ENCODE measurements at regions not wholly inside any gene's neighbourhood (a gene's known extent, or its start where the extent isn't known, plus 50 kb on each side); places are given as distances from the start of the nearest gene placed in this dataset.

GRCh38 chr11:26127336-26127735, 204.6 kb upstream of the ANO3 start:
- DNase-seq = no peak

GRCh38 chr11:26131406-26131805, 200.5 kb upstream of the ANO3 start:
- no peak for DNase-seq

DNA sequence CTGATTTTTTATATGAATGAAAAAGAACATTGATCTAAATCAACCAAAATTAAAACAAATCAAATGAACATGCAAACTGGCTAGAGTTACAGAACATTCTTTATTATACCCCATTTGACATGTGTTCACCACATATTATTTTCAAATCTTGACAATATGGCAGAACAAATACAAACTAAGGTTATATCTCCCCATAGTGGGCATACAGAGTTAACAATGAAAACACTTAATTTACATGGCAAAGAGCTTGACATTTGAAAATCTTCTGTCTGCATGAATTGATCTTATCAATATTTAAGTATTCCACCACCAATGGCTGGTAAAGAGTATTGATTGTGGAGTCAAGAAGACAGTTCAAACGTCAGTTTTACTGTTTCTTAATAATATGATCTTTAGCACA, 197.9 kb upstream of the ANO3 start:
- no peak for DNase-seq

GRCh38 chr11:26134481-26135355, 197.2 kb upstream of the ANO3 start:
- no peak for DNase-seq

- no peak for DNase-seq
These were observed 194.3 kb upstream of the ANO3 start for GRCh38 chr11:26137651-26138050.

DNA sequence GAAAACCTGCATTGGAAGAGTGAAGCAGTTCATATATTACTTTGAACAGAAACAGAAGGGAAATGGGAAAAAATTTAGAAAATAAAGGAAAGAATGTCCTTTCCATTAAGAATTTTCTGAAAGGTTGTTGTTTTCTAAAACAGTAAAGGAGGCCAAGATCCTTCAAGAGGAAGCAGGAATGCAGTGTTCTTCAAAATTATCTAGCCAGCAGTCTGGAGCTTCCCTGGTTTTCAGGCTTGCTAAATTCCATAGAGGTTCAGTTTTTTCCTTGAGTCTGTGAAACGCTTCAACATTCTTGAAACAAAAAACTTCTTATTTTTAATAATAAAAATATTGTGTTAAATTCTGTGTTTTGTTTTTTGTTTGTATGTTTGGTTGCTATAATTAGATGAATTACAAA, 189.0 kb upstream of the ANO3 start:
- DNase-seq = no peak

DNA sequence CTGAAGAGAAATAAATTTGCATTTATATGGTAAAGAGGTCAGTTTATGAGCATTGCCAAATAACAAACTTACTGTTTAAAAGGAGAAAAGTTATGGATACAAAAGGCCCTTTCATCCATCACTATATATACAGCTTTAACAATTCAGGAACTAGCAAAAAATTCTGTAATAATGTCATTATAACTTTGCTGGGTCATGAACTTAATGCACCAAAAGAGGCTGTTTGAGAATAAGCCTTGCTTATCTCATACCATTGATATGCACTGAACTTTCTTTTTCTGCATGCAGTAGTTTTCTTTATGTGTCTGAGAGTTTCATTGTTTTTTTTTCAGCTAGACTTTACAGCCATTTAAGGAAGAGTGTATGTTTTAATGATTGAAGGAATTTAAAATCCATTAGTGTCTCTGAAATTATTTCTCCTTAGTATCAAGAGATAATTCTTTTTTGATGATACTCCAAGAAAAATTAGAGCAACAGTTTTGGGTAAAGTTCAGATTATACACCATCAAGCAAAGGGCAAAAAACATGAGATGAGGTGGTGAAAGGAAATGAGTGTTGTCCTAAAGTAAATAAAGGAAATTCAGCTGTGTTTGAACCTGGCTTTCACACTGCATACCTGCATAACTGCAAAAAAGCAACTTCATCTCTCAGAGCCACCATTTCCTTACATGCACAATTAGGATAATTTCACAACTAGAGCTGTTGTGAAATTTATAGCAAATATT, 188.2 kb upstream of the ANO3 start:
- DNase-seq = no peak

- DNase-seq = no peak
These were observed 187.6 kb upstream of the ANO3 start for GRCh38 chr11:26144291-26144690.

DNA sequence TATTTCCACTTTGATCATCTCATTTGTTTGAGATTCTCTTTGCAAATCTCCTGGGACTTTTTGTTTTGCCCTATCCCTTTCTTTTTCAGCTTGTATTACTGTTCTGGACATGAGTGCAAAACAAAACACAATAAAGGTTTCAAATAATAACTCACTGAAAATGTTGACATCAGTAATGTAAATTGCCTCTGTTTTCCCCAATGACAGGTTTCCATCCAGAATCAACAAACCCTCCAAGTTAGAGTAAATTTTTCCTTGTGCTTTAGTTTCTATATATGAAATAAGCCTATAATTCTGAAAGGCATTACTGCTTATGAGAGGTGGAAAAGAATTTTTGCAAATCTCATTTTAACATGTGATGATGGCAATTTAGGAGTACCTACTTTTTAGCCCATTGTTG, 187.0 kb upstream of the ANO3 start:
- no peak for DNase-seq

DNA sequence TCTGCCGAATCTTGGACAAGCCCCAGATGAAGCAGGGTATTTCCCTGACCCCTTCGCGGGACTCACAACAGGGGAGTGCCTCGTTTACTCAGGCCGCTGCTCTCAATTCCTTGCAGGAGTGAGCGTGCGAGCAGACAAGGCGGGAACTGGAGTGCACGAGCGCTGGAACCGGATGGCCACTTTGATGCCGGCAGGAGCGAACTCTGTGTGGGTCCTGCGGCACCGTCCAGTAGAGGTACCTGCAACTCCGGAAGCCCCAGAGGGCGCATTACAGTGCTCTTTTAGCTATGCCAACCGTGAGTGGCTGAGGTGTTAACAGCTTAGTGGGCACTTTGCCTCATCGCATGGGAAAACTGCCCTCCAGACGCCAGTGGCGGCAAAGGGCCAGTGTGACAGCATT, 182.3 kb upstream of the ANO3 start:
- DNase-seq = no peak

- no peak for DNase-seq
These were observed 181.9 kb upstream of the ANO3 start for GRCh38 chr11:26150031-26150430.

- DNase-seq = no peak
These were observed 173.7 kb upstream of the ANO3 start for GRCh38 chr11:26158251-26158650.

GRCh38 chr11:26162291-26162690, 169.6 kb upstream of the ANO3 start:
- DNase-seq = no peak

GRCh38 chr11:26186389-26186788, 145.5 kb upstream of the ANO3 start:
- no peak for DNase-seq

- no peak for DNase-seq
These were observed 144.3 kb upstream of the ANO3 start for GRCh38 chr11:26187639-26188038.

DNA sequence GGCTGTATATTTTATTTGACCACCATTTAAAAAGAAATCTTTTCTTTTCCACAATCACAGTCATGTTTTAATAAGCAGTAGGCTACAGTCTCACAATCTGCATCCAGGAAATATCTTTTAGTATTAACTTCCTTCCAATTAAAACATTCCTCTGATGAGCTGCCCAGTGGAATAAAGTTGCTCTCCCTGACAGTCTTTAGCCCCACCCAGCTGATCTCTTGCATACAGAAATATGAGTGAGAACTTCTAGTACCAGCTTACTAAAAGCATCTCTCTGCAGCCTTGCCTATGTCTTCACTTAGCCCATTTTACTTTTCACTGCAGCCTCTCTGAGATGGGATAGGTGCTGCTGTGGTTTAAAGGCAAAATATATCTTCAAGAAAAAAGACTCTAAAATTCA, 143.4 kb upstream of the ANO3 start:
- DNase-seq = no peak

GRCh38 chr11:26191193-26191592, 140.7 kb upstream of the ANO3 start:
- no peak for DNase-seq

- DNase-seq = no peak
These were observed 138.1 kb upstream of the ANO3 start for GRCh38 chr11:26193694-26194365.

- DNase-seq = no peak
These were observed 137.0 kb upstream of the ANO3 start for GRCh38 chr11:26194881-26195280.

DNA sequence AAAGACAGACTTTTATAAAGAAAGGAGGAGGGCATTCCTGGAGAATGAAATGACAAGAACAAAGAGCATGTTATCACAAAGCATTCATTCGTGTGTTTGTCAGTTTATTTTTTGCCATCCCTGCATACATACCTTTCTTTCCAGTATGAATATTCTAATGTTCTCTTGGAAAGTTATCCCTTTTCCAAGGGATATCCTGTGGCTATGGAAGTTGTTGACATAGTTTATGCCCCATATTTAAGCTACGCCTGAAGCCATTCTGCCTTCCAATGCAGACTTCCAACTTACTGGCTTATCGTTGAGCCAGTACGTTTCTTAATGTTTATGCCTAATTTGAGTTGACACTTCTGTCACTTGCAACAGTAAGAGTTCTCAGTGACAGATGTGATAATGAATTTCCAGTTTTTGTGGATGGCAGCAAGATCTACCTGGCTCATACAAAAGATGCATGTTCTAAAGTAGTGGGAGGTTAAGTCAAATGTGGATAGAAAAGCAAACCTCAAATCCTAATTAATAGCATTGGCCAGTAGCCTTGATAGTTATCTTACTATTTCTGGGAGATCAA, 133.3 kb upstream of the ANO3 start:
- no peak for DNase-seq

DNA sequence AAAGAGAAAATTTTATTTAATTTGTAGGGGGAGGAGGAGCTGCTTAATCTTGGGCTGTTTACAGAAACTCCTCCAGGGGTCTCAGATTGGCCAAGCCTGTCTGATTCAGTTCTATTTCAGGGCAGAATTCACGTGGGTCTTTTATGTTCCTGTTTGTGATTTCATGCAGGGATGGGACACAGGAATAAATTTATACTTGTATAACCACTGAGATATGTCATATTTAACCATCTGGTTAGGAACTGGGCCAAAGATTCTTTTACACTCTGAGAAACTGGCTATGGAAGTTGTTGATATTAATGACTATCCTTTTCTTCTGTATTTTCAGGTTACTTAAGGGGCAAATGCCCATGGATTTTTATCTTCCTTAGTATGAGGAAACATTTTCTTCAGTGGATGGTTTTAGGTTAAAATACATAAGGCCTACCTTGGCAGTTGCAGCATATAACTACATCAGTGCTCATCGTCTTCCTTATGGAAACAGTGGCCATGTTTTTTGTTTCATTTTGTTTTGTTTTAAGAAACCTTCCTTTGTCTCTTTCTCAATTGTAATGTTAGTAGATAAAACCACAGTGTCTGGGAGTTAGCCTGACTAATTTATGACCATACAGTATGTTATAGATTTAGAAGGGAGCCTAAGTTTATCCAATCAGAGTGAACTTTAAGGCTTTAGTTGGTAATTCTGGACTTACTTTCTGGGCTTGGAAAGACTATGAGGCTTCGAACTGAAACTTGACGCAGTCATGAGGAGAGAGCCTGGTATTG, 132.4 kb upstream of the ANO3 start:
- no peak for DNase-seq

- DNase-seq = no peak
These were observed 130.5 kb upstream of the ANO3 start for GRCh38 chr11:26201411-26201810.

- no peak for DNase-seq
These were observed 129.2 kb upstream of the ANO3 start for GRCh38 chr11:26202754-26203153.
